NT2/D1 (cell line): ENCODE measurements at regions not wholly inside any gene's neighbourhood (a gene's known extent, or its start where the extent isn't known, plus 50 kb on each side); places are given as distances from the start of the nearest gene placed in this dataset.
"Not testable (repeated sequence)": the region's sequence is repeated elsewhere in the genome, so short reads cannot be mapped to it uniquely, and the experiment has no call there.

Source experiments
- DNase-seq: peaks from one replicate; pipeline ENCODE4 v3.0.0-alpha.2; 2011; ENCODE audit warnings: low read depth, low spot score
- H3K27me3 ChIP-seq: 2 replicates; pipeline ENCODE4 v1.6.0; 2011; ENCODE audit warnings: mild to moderate bottlenecking; ENCODE audit not compliant: insufficient read length, insufficient read depth
- H3K36me3 ChIP-seq: 2 replicates; pipeline ENCODE4 v1.6.1; 2011; ENCODE audit warnings: mild to moderate bottlenecking, low read length, mixed read lengths; ENCODE audit not compliant: insufficient read depth, insufficient read length
- H3K4me1 ChIP-seq: 2 replicates; pipeline ENCODE4 v1.5.1; 2011; ENCODE audit not compliant: insufficient read depth, insufficient read length
- H3K4me3 ChIP-seq: 2 replicates; pipeline ENCODE4 v1.5.1; 2011; ENCODE audit warnings: low read depth; ENCODE audit not compliant: insufficient read length
- H3K9ac ChIP-seq: 2 replicates; pipeline ENCODE4 v1.6.0; 2011; ENCODE audit warnings: low read depth; ENCODE audit not compliant: insufficient read length
- H3K9me3 ChIP-seq: 2 replicates; pipeline ENCODE4 v1.5.1; 2011; ENCODE audit warnings: mild to moderate bottlenecking, low read length; ENCODE audit not compliant: insufficient read depth
- SUZ12 ChIP-seq: IDR thresholded peaks from 2 replicates; pipeline ENCODE4 v1.6.1; 2011; ENCODE audit not compliant: insufficient read length, insufficient read depth; ENCODE audit errors: extremely low read depth
- YY1 ChIP-seq: IDR thresholded peaks from 2 replicates; pipeline ENCODE4 v1.6.1; 2011; ENCODE audit not compliant: insufficient read length, insufficient read depth
- ZNF274 ChIP-seq: IDR thresholded peaks from 2 replicates; pipeline ENCODE4 v1.6.1; 2011; ENCODE audit warnings: mild to moderate bottlenecking, low read depth, low read length

DNA sequence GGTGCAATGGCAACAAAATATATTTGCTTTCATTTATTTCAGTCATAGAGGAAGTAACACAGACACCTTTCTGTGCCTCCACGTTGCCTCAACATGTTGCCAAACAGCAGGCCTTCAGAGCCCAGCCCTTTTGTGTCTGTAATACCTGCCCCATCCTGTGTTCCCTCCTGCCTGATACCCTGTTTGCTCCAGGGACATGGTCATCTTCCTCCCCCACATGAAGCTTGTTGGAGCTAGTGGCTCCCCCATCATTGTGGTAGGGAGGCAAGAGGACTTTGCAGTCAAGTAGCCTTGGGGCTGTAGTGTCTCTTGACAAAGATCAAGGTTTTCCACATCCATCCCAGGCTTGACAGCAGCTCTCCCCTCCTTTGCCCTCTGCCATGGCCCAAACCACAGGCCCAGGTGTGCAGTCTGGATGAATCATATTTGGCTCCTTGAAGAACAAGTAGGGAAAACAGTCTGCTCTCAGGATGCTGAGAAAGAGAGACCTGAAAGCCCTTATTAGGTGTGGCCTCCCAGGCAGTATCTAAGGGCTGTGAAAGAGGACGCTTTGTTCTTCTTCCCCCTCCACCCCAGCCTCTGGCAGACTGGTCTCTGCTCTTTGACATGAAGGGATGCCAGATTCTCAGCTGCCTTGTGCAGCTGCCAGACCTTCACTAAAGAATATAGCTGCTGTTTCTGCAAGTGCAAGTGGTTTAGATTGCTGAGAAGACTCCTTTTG is 329.0 kb downstream of the C12orf75 start:
- no peak overlapping the region for H3K9ac ChIP-seq
- no peaks in the 10 kb centered on the region for H3K36me3 ChIP-seq
- no peaks in the 10 kb centered on the region for H3K4me1 ChIP-seq
- no peak for TF ChIP-seq SUZ12
- no peak for TF ChIP-seq YY1
- TF ChIP-seq ZNF274: no peak
- no peak overlapping the region for H3K4me3 ChIP-seq
- H3K9me3 ChIP-seq: no peaks in the 10 kb centered on the region
- H3K27me3 ChIP-seq: no peaks in the 10 kb centered on the region
- DNase-seq: no peak

DNA sequence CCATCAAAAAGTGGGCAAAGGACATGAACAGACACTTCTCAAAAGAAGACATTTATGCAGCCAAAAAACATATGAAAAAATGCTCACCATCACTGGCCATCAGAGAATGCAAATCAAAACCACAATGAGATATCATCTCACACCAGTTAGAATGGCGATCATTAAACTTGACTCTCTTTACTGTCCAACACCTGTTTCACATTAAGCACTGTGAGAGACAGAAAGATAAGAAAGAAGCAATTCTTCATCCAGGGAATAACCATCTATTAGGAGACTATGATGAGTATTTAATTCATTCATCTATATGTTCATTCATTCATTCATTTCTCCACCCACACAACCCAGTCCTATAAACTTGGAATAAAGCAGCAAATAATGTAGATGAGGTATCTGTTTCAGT is 334.3 kb downstream of the C12orf75 start:
- not testable (repeated sequence) for H3K36me3 ChIP-seq, H3K4me1 ChIP-seq, DNase-seq, H3K4me3 ChIP-seq, H3K9ac ChIP-seq, H3K27me3 ChIP-seq, H3K9me3 ChIP-seq

DNA sequence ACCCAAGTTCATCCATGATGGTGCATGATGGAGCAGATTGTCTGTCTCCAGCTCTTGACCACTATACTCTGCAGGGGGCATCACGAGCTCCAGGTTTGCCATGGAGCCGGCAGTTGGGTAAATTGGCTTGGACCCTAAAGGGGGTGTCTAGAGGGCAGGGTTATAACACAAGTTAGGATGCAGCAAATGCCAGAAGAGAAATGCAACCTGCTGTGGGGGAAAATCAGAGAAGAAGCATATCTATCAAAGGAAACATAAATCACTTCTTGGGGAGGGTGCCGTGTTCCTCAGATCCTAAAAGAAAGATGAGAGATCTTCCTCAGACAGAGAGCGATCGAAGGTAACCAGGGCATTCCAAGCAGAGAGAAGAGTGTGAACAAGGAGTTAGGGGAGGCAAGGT is 334.9 kb downstream of the C12orf75 start:
- DNase-seq: no peak
- Histone ChIP-seq H3K9me3 (no peaks in the 10 kb centered on the region), H3K36me3 (no peaks in the 10 kb centered on the region), H3K4me1 (no peaks in the 10 kb centered on the region), H3K9ac (no peak overlapping the region), H3K4me3 (no peak overlapping the region), H3K27me3 (no peaks in the 10 kb centered on the region)
- TF ChIP-seq SUZ12: no peak
- no peak for TF ChIP-seq ZNF274
- TF ChIP-seq YY1: no peak

DNA sequence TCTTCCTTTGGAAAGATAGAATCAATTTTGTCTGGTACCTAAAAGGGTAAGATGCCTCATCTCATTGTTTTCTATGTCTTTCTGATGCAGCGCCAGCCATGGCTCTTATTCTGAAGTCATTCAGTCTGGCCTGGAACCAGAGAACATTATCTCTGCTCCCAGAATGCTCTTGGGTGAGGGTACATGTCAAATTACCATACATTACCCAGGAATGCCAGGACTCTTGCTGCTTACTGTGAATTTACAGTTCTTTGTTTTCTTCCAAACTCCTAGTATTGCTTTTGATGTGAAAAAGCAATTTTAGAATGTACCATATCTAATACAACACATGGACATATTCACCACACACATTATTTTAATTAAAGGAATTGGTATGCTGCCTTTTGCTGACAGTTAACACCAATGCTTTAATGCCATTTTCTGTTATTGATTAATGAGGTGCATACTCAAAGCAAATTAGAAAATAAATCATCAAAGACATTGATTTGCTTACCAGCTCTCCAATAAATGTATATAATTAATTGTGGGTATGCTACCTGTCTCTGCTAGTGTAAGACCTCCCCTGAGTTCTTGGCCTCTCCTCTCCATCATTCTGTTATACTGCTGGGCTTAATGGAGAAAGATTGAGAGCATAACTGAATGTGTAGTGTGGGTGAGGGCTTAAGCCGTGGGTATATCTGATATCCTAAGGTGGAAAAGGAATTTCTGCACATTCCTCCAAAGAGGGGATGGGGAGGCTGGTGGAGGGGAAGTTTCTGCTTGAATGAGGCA is 337.7 kb downstream of the C12orf75 start:
- Histone ChIP-seq H3K9ac (no peak overlapping the region), H3K4me3 (no peak overlapping the region), H3K4me1 (no peaks in the 10 kb centered on the region), H3K36me3 (no peaks in the 10 kb centered on the region), H3K9me3 (no peaks in the 10 kb centered on the region), H3K27me3 (no peaks in the 10 kb centered on the region)
- DNase-seq: no peak
- TF ChIP-seq YY1 (no peak), ZNF274 (no peak)

DNA sequence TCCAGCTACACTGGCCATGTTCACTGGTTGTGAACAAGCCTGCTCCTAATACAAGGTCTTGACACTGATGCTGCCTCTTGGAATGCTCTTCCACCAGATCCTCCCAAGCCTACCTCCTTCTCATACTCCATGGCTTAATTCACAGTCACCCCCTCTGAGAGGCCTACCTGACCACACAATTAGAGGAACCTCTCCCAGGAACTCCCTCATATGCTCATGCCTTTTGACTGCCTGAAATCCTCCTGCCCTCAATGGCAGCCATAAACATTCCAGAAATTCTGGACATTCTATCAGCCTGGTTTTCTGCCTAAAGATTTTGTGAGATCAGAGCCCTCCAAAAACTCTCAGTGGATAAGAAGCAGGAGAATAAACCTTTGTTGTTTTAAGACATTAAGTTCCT is 340.2 kb downstream of the C12orf75 start:
- TF ChIP-seq SUZ12 (no peak), ZNF274 (no peak), YY1 (no peak)

DNA sequence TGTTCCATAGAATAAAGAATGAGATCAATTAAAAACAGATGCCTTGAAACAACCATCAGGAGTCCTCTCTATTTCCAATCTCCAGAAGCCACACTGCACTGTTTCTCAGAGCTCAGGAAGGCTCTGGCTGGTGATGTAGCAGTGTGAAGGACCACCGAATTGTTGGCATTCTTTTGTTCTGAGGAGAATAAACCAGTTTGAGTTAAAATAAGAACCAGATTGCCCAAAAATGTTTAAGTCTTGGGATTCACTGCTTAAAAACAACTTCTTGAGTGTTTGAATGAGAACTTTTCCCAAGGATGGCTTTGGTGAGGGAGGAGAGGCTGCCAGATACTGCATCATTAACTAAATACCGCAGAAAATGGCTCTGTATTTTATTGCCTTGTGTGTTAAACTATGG is 341.2 kb downstream of the C12orf75 start:
- H3K4me3 ChIP-seq: no peak overlapping the region
- H3K36me3 ChIP-seq: no peaks in the 10 kb centered on the region
- TF ChIP-seq SUZ12 (no peak), YY1 (no peak), ZNF274 (no peak)
- no peak overlapping the region for H3K9ac ChIP-seq
- no peak for DNase-seq
- H3K27me3 ChIP-seq: no peaks in the 10 kb centered on the region
- H3K4me1 ChIP-seq: no peaks in the 10 kb centered on the region
- 0 out of 2 replicates have a peak, but pooled peaks cover 5% of the 10 kb centered on the region for H3K9me3 ChIP-seq

More for the DNA sequence above, 340.2 kb downstream of the C12orf75 start:
- Histone ChIP-seq H3K9me3 (0 out of 2 replicates have a peak, but pooled peaks cover 5% of the 10 kb centered on the region), H3K27me3 (no peaks in the 10 kb centered on the region), H3K4me1 (no peaks in the 10 kb centered on the region), H3K36me3 (no peaks in the 10 kb centered on the region), H3K4me3 (no peak overlapping the region), H3K9ac (no peak overlapping the region)
- DNase-seq: no peak

DNA sequence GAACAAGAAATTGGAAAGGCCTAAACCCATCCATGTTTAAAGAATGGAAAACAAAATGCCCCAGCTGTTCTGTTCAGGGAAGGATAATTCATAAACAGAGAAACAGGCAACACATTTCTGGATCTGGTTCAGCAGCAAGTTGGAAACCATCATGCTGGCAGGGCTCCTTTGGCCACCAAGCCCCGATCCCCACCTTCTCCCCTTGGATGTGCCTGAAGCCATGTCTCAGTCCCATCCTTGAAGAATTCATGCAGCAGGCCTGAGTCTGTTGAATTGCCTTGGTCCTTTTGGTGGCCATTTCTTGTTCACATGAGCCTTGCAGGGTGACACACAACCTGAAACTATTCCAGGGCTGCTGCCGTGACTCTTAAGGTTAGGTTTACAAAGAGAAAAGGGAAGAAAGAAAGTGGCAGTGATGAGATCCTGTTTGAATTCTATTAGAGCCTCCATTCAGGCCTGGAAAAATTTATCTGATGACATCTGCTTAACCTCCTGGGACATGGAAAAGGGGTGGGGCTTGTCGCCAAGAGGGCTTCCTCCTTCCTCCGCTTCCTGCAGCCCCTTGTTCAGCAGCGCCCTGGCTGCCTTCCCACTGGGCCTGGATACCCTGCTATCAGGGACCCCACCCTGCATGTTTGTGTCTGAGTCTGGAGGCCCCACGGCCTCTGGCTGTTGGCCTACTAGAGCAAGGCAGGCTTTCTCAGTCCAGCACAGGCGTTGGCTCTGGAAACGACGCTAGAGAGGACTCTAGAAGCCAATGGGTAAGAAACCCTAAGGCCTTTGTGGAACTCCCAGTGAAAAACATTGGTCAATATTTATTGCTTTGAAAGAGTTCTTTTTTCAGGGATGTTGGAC is 341.9 kb downstream of the C12orf75 start:
- Histone ChIP-seq H3K36me3 (no peaks in the 10 kb centered on the region), H3K9ac (no peak overlapping the region), H3K4me3 (no peak overlapping the region), H3K4me1 (no peaks in the 10 kb centered on the region), H3K9me3 (0 out of 2 replicates have a peak, but pooled peaks cover 5% of the 10 kb centered on the region), H3K27me3 (no peaks in the 10 kb centered on the region)
- TF ChIP-seq ZNF274 (no peak), SUZ12 (no peak), YY1 (no peak)
- DNase-seq: no peak
